ENCODE measurements at regions not wholly inside any gene's neighbourhood (a gene's known extent, or its start where the extent isn't known, plus 50 kb on each side); places are given as distances from the start of the nearest gene placed in this dataset.

DNA sequence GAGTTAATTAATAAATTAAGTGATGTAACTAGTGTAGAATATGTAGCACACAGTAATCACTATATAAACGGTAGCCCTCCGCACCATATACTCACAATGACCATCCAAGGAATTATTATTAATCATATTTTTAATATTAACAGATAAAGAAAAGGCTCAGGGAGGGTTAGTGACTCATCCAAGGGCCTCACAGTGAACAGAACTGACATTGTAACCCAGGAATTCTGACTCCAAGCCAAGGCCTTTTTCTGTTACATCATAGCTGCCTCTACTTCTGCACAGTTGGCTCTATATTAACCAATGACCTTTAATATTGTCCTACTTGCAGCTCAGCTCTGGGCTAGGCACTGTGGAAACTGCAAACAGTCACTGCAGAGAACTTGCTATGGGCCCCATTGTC lies 117.5 kb upstream of the SIRPG start:
- Histone ChIP-seq H3K27me3 (ENCODE audit: insufficient read depth, low read length) (no peaks in the 10 kb centered on the region), H3K79me2 (ENCODE audit: control insufficient read depth, insufficient read depth, low read length, unreplicated experiment) (no peaks in the 10 kb centered on the region), H3K27ac (ENCODE audit: low read depth, low read length) (no peak overlapping the region), H3K4me1 (ENCODE audit: control insufficient read depth, insufficient read depth, low read length, unreplicated experiment) (peaks cover 13% of the 10 kb centered on the region), H3K4me3 (ENCODE audit: low read depth, low read length) (no peak overlapping the region), H3K36me3 (ENCODE audit: insufficient read depth, low read length) (no peaks in the 10 kb centered on the region), H2AFZ (ENCODE audit: low read length, unreplicated experiment) (no peak overlapping the region)

DNA sequence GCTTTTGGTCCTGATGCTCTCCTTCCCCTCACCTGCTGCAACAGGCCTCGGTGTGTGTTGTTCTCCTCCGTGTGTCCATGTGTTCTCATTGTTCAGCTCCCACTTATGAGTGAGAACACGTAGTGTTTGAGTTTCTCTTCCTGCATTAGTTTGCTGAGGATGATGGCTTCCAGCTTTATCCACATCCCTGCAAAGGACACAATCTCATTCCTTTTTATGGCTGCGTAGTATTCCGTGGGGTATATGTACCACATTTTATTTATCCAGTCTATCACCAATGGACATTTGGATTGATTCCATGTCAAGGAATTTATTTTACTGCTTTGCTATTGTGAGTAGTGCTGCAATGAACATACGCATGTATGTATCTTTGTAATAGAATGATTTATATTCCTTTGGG lies 116.9 kb upstream of the SIRPG start:
- Histone ChIP-seq H2AFZ (ENCODE audit: low read length, unreplicated experiment) (no peak overlapping the region), H3K4me1 (ENCODE audit: control insufficient read depth, insufficient read depth, low read length, unreplicated experiment) (peaks cover 13% of the 10 kb centered on the region), H3K27ac (ENCODE audit: low read depth, low read length) (no peak overlapping the region), H3K27me3 (ENCODE audit: insufficient read depth, low read length) (no peaks in the 10 kb centered on the region), H3K36me3 (ENCODE audit: insufficient read depth, low read length) (no peaks in the 10 kb centered on the region), H3K79me2 (ENCODE audit: control insufficient read depth, insufficient read depth, low read length, unreplicated experiment) (no peaks in the 10 kb centered on the region), H3K4me3 (ENCODE audit: low read depth, low read length) (no peak overlapping the region)

DNA sequence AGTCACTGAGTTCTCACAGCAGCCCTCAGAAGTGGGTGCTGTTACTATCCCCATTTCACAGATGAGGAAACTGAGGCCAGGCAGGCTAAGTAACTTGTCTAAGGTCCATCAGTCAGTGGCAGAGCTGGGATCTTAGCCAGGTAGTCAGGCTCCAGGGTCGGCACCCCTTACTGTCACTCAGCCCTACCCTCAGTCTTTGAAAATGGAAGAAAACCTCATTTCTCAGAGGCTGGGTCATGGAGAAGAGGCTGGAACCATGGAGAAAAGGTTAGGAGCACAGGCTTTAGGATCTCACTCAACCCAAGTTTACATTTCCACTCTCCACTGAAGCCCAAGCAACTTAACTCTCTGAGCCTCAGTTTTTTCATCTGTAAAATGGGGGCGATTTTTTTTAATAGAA lies 116.2 kb upstream of the SIRPG start:
- H3K36me3 ChIP-seq (ENCODE audit: insufficient read depth, low read length) = no peaks in the 10 kb centered on the region
- no peak overlapping the region for H3K27ac ChIP-seq (ENCODE audit: low read depth, low read length)
- no peaks in the 10 kb centered on the region for H3K79me2 ChIP-seq (ENCODE audit: control insufficient read depth, insufficient read depth, low read length, unreplicated experiment)
- peaks cover 13% of the 10 kb centered on the region for H3K4me1 ChIP-seq (ENCODE audit: control insufficient read depth, insufficient read depth, low read length, unreplicated experiment)
- H3K27me3 ChIP-seq (ENCODE audit: insufficient read depth, low read length) = no peaks in the 10 kb centered on the region
- H2AFZ ChIP-seq (ENCODE audit: low read length, unreplicated experiment) = no peak overlapping the region
- no peak overlapping the region for H3K4me3 ChIP-seq (ENCODE audit: low read depth, low read length)

DNA sequence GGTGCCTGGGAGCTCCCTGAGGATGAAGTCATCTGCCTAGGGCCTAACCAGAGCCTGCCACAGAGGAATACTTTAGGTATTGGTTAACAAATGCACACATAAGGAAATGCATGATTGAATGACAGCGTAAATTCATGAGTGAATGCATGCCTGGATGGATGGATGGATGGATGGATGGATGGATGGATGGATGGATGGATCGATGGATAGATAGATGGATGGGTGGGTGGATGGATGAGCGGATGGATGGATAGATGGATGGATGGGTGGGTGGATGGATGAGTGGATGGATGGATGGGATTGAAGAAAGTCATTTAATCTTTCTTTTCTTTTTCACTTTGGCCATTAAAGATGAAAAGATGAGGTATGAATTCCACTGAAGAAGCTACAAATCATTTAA lies 111.9 kb upstream of the SIRPG start:
- no peaks in the 10 kb centered on the region for H3K36me3 ChIP-seq (ENCODE audit: insufficient read depth, low read length)
- no peaks in the 10 kb centered on the region for H3K27me3 ChIP-seq (ENCODE audit: insufficient read depth, low read length)
- no peaks in the 10 kb centered on the region for H3K4me1 ChIP-seq (ENCODE audit: control insufficient read depth, insufficient read depth, low read length, unreplicated experiment)
- no peak overlapping the region for H3K4me3 ChIP-seq (ENCODE audit: low read depth, low read length)
- H3K27ac ChIP-seq (ENCODE audit: low read depth, low read length) = no peak overlapping the region
- H3K79me2 ChIP-seq (ENCODE audit: control insufficient read depth, insufficient read depth, low read length, unreplicated experiment) = no peaks in the 10 kb centered on the region
- no peak overlapping the region for H2AFZ ChIP-seq (ENCODE audit: low read length, unreplicated experiment)

DNA sequence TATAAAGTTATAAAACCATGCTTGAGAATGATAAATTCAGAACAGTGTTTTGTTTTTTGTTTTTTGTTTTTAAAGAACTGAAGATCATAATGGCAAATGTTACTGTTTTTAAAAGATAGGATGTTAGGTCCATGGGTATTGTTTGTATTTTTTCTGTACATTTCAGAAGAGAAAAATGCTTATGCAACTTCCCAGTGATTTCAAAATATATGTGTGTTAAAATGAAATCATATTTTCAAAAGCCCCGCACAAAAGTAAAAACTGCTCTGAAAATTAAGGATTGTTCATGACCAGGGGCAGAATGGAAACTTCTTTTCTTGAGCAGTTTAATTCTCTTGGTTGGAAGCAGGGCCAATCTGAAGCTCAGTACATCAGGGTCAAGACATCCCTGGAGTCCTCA lies 109.2 kb upstream of the SIRPG start:
- no peaks in the 10 kb centered on the region for H3K79me2 ChIP-seq (ENCODE audit: control insufficient read depth, insufficient read depth, low read length, unreplicated experiment)
- no peaks in the 10 kb centered on the region for H3K36me3 ChIP-seq (ENCODE audit: insufficient read depth, low read length)
- H3K27ac ChIP-seq (ENCODE audit: low read depth, low read length) = no peak overlapping the region
- peaks cover under 1% of the 10 kb centered on the region for H3K4me1 ChIP-seq (ENCODE audit: control insufficient read depth, insufficient read depth, low read length, unreplicated experiment)
- no peaks in the 10 kb centered on the region for H3K27me3 ChIP-seq (ENCODE audit: insufficient read depth, low read length)
- no peak overlapping the region for H2AFZ ChIP-seq (ENCODE audit: low read length, unreplicated experiment)
- no peak overlapping the region for H3K4me3 ChIP-seq (ENCODE audit: low read depth, low read length)

DNA sequence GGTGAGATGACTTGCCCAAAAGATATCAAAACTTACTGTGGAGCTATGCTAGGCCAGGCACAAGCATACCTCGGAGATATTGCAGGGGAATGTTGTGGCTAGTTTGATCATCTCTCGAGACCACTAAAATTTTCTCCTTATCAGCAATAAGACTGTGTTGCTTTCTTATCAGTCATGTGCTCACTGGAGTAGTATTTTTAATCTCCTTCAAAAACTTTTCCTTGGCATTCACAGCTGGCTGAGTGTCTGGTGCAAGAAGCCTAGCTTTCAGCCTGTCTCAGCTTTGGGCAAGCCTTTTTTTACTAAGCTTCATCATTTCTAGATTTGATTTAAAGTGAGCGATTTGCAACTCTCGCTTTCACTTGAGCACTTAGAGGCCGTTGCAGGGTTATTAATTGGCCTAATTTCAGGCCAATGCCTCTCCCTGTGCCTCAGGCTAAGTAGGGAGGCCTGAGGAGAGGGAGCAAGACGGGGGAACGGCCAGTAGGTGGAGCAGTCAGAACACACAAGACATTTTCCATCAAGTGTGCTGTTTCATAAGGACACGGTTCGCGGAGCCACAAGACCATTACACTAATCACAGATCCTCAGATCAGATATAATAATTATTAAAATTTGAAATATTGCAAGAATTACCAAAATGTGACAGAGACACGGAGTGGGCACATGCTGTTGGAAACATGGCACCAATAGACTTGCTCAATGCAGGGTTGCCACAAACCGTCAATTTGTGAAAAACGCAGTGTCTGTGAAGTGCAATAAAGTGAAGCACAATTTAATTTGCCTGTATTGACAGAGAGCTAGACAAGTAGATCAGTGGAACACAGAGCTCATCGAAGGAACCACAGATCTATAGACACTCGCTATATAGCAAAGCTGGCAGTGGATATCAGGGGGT lies 106.8 kb upstream of the SIRPG start:
- Histone ChIP-seq H3K4me1 (ENCODE audit: control insufficient read depth, insufficient read depth, low read length, unreplicated experiment) (peaks cover 11% of the 10 kb centered on the region), H3K27ac (ENCODE audit: low read depth, low read length) (no peak overlapping the region), H3K79me2 (ENCODE audit: control insufficient read depth, insufficient read depth, low read length, unreplicated experiment) (no peaks in the 10 kb centered on the region), H3K27me3 (ENCODE audit: insufficient read depth, low read length) (no peaks in the 10 kb centered on the region), H2AFZ (ENCODE audit: low read length, unreplicated experiment) (no peak overlapping the region), H3K4me3 (ENCODE audit: low read depth, low read length) (no peak overlapping the region), H3K36me3 (ENCODE audit: insufficient read depth, low read length) (no peaks in the 10 kb centered on the region)

DNA sequence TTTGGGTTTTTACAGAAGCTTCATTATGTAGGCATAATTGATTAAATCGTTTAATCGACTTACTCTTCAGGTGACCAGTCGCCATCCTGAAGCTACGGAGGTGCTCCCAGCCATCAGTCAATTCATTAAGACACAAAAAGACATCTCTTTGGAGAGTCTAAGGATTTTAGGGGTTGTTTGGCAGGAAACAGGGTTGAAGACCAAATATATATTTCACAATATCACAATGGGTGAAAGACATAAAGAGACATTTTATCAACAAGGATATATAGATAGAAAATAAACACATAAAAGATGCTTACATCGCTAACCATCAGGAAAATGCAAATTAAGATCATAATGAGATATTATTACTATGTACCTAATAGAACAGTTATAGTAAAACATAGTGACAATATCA lies 104.0 kb upstream of the SIRPG start:
- no peaks in the 10 kb centered on the region for H3K79me2 ChIP-seq (ENCODE audit: control insufficient read depth, insufficient read depth, low read length, unreplicated experiment)
- no peaks in the 10 kb centered on the region for H3K36me3 ChIP-seq (ENCODE audit: insufficient read depth, low read length)
- no peak overlapping the region for H3K27ac ChIP-seq (ENCODE audit: low read depth, low read length)
- no peak overlapping the region for H3K4me3 ChIP-seq (ENCODE audit: low read depth, low read length)
- peaks cover 11% of the 10 kb centered on the region for H3K4me1 ChIP-seq (ENCODE audit: control insufficient read depth, insufficient read depth, low read length, unreplicated experiment)
- H2AFZ ChIP-seq (ENCODE audit: low read length, unreplicated experiment) = no peak overlapping the region
- no peaks in the 10 kb centered on the region for H3K27me3 ChIP-seq (ENCODE audit: insufficient read depth, low read length)

DNA sequence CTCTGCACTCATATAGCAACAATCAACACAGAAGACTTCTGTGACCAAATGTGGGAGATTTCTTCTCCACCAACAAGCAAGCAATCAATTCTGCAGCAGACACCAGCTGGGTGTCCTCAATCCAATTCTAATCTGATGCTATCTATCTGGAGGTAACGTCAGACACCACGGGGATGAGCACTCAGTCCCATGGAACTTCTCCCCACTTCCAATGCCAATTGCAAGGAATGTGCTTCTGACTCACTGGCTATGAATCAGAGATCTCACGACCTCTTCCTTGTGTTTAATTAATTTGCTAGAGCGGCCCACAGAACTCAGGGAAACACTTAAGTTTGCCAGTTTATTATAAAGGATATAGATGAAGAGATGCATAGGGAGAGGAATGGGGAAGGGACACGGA lies 103.5 kb upstream of the SIRPG start:
- H3K79me2 ChIP-seq (ENCODE audit: control insufficient read depth, insufficient read depth, low read length, unreplicated experiment) = no peaks in the 10 kb centered on the region
- H3K4me1 ChIP-seq (ENCODE audit: control insufficient read depth, insufficient read depth, low read length, unreplicated experiment) = peaks cover 11% of the 10 kb centered on the region
- H3K27me3 ChIP-seq (ENCODE audit: insufficient read depth, low read length) = peaks cover 1% of the 10 kb centered on the region; the same call in 1 of the 2 replicates
- H2AFZ ChIP-seq (ENCODE audit: low read length, unreplicated experiment) = no peak overlapping the region
- no peaks in the 10 kb centered on the region for H3K36me3 ChIP-seq (ENCODE audit: insufficient read depth, low read length)
- H3K27ac ChIP-seq (ENCODE audit: low read depth, low read length) = no peak overlapping the region
- H3K4me3 ChIP-seq (ENCODE audit: low read depth, low read length) = no peak overlapping the region

DNA sequence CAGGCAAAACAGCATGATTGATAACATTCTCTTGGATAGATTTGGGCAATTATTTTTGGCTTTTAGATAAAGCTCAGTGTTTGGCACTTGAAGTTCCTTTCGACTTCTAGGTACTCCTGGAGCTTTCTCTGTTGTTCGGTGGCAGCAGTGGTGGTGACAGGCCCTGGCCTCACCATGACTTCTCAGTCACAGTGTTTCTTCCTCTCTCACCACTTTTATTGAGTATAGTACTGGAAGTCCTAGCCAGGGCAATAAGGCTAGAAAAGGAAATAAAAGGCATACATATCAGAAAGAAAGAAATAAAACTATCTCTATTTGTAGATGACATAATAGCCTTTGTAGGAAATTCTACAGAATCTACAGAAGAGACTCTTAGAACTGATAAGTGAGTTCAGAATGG lies 101.2 kb upstream of the SIRPG start:
- Histone ChIP-seq H3K27ac (ENCODE audit: low read depth, low read length) (no peak overlapping the region), H3K4me3 (ENCODE audit: low read depth, low read length) (no peak overlapping the region), H3K4me1 (ENCODE audit: control insufficient read depth, insufficient read depth, low read length, unreplicated experiment) (peaks cover 11% of the 10 kb centered on the region), H3K79me2 (ENCODE audit: control insufficient read depth, insufficient read depth, low read length, unreplicated experiment) (no peaks in the 10 kb centered on the region), H3K36me3 (ENCODE audit: insufficient read depth, low read length) (no peaks in the 10 kb centered on the region), H2AFZ (ENCODE audit: low read length, unreplicated experiment) (no peak overlapping the region), H3K27me3 (ENCODE audit: insufficient read depth, low read length) (peaks cover 23% of the 10 kb centered on the region)

DNA sequence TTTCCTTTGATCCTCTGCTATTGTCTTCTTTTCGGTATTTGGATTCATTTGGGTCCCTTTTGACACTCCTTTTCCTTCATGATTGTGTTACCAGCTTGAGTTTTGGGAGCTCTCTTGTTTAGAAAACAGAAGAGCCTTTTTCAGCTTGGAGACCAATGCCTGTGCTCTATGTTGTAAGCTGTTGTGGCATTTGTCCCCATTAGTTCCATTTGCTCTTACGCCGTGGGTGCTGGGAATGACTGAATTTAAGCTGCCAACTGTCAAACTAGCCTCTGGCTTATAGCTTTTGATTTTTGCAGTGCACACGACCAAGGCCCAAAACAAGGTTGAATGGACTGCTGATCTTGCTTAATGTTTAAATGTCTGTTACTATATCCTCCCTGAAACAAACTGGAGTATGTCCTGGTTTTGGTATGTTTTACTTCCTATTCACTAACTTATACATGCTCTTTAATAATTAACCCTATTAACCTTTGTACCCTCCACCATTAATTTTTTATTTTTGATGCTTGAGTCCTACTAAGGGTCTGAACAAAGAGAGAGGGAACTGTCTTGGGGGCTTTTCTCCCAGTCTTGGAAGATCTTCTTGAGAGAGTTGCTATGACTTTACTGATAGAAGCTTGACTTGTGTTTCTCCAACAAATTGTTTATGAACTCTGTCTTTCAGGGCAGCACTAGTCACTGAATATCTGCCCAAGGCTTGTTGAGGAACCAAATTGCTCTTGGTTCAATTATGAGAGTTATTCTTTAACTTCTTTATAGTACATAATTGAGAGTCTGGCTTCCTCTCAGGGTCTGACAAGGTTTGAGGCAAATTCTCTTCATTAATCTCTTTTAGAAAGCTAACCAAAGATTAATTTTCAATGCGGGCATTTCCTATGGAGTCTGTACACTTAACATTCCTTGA lies 100.3 kb upstream of the SIRPG start:
- Histone ChIP-seq H3K36me3 (ENCODE audit: insufficient read depth, low read length) (no peaks in the 10 kb centered on the region), H2AFZ (ENCODE audit: low read length, unreplicated experiment) (no peak overlapping the region), H3K27ac (ENCODE audit: low read depth, low read length) (no peak overlapping the region), H3K4me1 (ENCODE audit: control insufficient read depth, insufficient read depth, low read length, unreplicated experiment) (peaks cover 11% of the 10 kb centered on the region), H3K27me3 (ENCODE audit: insufficient read depth, low read length) (peaks cover 32% of the 10 kb centered on the region), H3K79me2 (ENCODE audit: control insufficient read depth, insufficient read depth, low read length, unreplicated experiment) (no peaks in the 10 kb centered on the region), H3K4me3 (ENCODE audit: low read depth, low read length) (no peak overlapping the region)

All from ACC112 (cell line).